Activated naive CD4-positive, alpha-beta T cell treated with anti-CD3 and anti-CD28 coated beads, Interleukin-2, amount 50 U/mL, for 72 hours (primary cell): ENCODE measurements at regions not wholly inside any gene's neighbourhood (a gene's known extent, or its start where the extent isn't known, plus 50 kb on each side); places are given as distances from the start of the nearest gene placed in this dataset.
"Not testable (repeated sequence)": the region's sequence is repeated elsewhere in the genome, so short reads cannot be mapped to it uniquely, and the experiment has no call there.

Source experiments
- ATAC-seq, 2 donors: fragments of 150-1000 bp; cut with Tn5 transposase; 2 replicates each; pipeline ENCODE4 v1.10.0; 2021; ENCODE audit warnings: mild to moderate bottlenecking in 2 of 2, moderate library complexity in 2 of 2
- DNase-seq, 2 donors: peaks; one replicate each; pipeline ENCODE4 v3.0.0; 2021 to 2022; ENCODE audit warnings: low spot score in 2 of 2
- H3K27ac Mint-ChIP-seq, 2 donors: one replicate each; pipeline ENCODE4 v1.8.0; 2022; ENCODE audit warnings: mild to moderate bottlenecking in 2 of 2, mixed read lengths in 2 of 2
- H3K36me3 Mint-ChIP-seq, 2 donors: one replicate each; pipeline ENCODE4 v1.8.0; 2022; ENCODE audit warnings: mixed read lengths in 2 of 2
- H3K9me3 Mint-ChIP-seq, 2 donors: one replicate each; pipeline ENCODE4 v1.8.0; 2022; ENCODE audit warnings: mixed read lengths in 2 of 2

DNA sequence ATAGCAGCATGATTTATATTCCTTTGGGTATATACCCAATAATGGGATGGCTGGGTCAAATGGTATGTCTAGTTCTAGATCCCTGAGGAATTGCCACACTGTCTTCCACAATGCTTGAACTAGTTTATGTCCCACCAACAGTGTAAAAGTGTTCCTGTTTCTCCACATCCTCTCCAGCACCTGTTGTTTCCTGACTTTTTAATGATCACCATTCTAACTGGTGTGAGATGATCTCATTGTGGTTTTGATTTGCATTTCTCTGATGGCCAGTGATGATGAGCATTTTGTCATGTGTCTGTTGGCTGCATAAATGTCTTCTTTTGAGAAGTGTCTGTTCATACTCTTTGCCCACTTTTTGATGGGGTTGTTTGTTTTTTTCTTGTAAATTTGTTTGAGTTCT is 54.0 kb upstream of the GPR89A start:
- ATAC-seq, H3K27ac Mint-ChIP-seq: not testable (repeated sequence)

GRCh38 chr1:145545055-145545454 is 62.7 kb upstream of the GPR89A start:
- Mint-ChIP-seq H3K27ac (no peak overlapping the region), H3K9me3 (no peaks in the 10 kb centered on the region), H3K36me3 (no peaks in the 10 kb centered on the region)
- DNase-seq (no peak), ATAC-seq (no peak)

More for the DNA sequence above, 54.0 kb upstream of the GPR89A start:
- not testable (repeated sequence) for DNase-seq, H3K9me3 Mint-ChIP-seq
- peaks cover 0 to 13% of the 10 kb centered on the region in 2 donors for H3K36me3 Mint-ChIP-seq

GRCh38 chr1:145541685-145542084 is 66.1 kb upstream of the GPR89A start:
- H3K27ac Mint-ChIP-seq, H3K36me3 Mint-ChIP-seq, H3K9me3 Mint-ChIP-seq, DNase-seq, ATAC-seq: not testable (repeated sequence)

DNA sequence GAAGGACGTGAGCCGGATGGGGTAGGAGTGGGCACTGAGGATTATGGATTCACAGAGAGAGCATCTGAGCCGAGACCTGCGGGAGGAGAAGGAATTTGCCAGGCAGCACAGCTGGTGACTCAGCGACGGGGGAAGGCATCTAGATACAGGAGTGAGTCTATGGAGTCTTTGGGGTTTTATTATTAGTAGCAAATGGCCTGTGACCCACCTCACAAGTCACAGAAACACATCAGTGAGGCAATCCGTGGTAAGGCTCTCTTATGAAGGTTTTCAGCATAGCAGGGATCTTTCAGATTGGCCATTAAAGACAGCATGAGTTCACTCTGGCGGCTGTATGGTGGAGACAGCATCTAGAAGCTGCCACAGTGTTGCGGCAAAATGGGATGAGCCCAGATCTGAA is 66.5 kb upstream of the GPR89A start:
- H3K27ac Mint-ChIP-seq, H3K36me3 Mint-ChIP-seq: not testable (repeated sequence)

GRCh38 chr1:145538118-145538882 is 69.5 kb upstream of the GPR89A start:
- H3K27ac Mint-ChIP-seq, DNase-seq, H3K9me3 Mint-ChIP-seq, ATAC-seq, H3K36me3 Mint-ChIP-seq: not testable (repeated sequence)

More for the DNA sequence above, 66.5 kb upstream of the GPR89A start:
- DNase-seq, H3K9me3 Mint-ChIP-seq, ATAC-seq: not testable (repeated sequence)

DNA sequence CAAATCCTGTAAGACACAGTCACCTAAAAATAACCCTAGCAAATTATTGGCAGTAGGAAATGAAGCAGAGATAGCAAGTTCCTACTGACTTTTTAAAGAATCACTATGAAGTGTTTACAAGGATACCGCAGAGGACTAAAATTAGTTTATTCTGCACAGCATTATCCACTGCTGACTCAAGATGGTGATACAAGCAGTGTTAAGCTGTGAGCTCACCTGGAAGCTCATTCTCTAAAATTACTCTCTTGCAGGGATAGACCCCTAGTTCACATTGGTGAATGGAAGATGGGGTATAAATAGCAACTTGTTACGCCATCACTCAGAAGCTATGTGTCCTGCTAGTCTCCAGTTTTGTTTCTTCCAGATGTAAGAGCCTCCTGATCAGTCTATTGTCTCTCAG is 70.8 kb upstream of the GPR89A start:
- H3K9me3 Mint-ChIP-seq, H3K36me3 Mint-ChIP-seq, DNase-seq, H3K27ac Mint-ChIP-seq, ATAC-seq: not testable (repeated sequence)

DNA sequence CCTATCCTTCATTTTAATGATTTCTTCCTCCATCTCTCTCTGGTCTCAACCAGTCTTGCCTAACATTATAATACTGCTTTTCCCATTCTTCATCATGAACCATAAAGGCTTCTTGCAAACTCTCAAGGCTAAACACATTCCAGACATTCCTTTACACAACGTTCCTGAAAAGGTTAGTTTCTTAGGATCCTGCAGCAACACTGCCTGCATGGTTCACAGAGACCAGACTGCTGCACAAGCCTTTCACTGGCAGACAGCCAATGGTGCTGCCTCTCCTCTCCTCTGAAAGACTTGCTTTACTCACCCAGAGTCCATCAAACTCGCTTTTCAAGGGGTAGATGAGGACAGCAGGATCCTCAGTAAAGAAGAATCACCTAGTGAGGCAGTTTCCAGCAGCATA is 72.3 kb upstream of the GPR89A start:
- not testable (repeated sequence) for H3K9me3 Mint-ChIP-seq, ATAC-seq, H3K27ac Mint-ChIP-seq, H3K36me3 Mint-ChIP-seq, DNase-seq

DNA sequence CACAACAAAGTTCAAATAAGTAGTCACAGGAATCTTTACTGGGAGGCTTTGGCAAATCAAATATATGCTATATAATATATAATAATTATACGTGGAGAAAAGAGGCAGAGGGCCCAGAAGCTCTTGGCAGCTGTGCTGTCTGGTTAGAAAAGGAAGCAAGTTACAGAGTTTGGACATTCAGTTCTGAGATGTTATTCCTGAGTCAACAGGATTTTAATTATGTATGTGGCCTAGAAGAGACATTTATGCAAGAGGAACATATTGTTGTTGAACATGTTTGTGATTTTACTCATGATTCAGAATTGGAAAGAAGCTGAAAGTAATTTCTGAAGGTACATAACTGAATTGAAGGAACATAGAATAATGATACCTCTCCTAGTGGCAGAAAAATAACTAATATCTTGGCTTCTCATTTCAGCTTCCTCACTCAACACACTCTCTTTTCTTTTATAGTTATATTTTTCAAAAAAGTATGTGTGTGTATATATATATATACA is 79.7 kb upstream of the GPR89A start:
- not testable (repeated sequence) for H3K9me3 Mint-ChIP-seq, H3K27ac Mint-ChIP-seq

DNA sequence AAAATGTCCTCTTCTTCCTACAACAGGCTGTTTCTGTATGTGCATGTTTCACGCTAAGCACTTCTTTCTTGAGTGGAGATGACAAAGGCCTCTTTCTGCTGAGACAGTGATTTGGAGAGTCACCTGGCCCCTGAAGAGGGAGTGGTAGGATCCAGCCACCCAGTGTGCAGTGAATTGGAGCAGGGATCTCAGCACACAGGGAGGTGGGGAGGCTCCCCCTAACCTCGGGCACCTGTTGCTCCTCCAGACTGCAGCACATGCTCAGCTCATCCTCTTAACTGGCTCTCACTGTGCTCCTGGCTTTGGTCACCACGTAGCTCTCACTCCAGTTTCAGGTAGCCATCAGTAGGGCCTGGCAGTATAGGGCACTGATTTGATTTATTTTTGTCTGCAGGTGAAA is 87.6 kb upstream of the GPR89A start:
- H3K27ac Mint-ChIP-seq, H3K9me3 Mint-ChIP-seq, ATAC-seq, H3K36me3 Mint-ChIP-seq, DNase-seq: not testable (repeated sequence)

More for the DNA sequence above, 79.7 kb upstream of the GPR89A start:
- not testable (repeated sequence) for ATAC-seq, DNase-seq, H3K36me3 Mint-ChIP-seq

GRCh38 chr1:145519302-145519701 is 88.5 kb upstream of the GPR89A start:
- ATAC-seq, H3K9me3 Mint-ChIP-seq, H3K27ac Mint-ChIP-seq, DNase-seq, H3K36me3 Mint-ChIP-seq: not testable (repeated sequence)

GRCh38 chr1:145513017-145513416 is 87.6 kb upstream of the NBPF20 start:
- H3K9me3 Mint-ChIP-seq, H3K27ac Mint-ChIP-seq, H3K36me3 Mint-ChIP-seq, ATAC-seq, DNase-seq: not testable (repeated sequence)

DNA sequence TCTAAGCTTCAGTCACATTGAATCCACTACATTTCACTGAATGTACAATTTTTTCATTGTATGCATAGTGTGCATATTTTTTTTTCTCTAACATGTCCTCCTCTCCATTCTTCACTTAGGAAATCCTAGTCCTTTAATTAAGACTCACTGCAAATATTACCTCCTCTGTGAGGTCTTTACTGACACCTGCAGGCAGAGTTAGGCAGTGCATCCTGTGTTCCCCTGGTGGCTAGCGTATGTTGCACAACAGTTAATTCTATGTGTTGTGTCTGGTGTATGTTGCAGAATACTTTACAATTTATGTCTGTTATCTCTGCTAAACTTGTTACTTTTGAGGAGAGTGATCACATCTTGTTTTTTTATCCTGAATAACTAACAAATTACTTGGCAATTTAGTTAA is 82.7 kb upstream of the NBPF20 start:
- not testable (repeated sequence) for DNase-seq, H3K36me3 Mint-ChIP-seq, H3K27ac Mint-ChIP-seq, H3K9me3 Mint-ChIP-seq
- peak; percentile 56 to 70 for ATAC-seq

DNA sequence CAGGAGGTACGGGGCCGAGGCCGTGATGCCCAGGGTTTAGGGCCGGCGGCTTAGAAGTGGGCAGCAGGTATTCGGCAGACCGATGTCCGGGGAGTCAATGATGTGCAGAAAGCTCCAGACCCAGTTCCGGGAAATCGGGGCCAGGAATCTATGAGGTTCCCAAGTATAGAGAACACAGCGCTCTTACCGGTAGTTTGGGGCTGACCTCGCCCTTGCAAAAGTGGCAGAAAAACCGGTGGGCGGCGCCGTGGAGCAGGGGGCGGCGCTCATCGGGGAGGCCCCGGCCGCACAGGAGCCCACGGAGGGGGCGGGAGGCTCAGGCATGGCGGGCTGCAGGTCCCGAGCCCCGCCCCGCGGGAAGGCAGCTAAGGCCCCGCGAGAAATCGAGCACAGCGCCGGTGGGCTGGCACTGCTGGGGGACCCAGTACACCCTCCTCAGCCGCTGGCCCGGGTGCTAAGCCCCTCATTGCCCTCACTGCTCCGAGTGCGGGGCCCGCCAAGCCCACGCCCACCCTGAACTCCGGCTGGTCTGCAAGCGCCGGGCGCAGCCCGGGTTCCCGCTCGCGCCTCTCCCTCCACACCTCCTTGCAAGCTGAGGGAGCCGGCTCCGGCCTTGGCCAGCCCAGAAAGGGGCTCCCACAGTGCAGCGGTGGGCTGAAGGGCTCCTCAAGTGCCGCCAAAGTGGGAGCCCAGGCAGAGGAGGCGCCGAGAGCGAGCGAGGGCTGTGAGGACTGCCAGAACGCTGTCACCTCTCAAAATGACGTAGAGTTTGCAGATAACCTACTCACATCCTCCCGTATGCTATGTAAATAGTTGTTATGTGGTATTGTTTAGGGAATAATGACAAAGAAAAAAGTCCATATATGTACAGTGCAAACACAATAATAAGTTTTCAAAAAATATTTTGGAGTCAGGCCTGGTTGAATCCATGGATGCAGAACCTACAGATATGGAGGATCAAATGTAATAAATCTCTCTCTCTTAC is 80.6 kb upstream of the NBPF20 start:
- ATAC-seq: peak; percentile 58 to 60
- not testable (repeated sequence) for H3K27ac Mint-ChIP-seq, H3K36me3 Mint-ChIP-seq, DNase-seq, H3K9me3 Mint-ChIP-seq

DNA sequence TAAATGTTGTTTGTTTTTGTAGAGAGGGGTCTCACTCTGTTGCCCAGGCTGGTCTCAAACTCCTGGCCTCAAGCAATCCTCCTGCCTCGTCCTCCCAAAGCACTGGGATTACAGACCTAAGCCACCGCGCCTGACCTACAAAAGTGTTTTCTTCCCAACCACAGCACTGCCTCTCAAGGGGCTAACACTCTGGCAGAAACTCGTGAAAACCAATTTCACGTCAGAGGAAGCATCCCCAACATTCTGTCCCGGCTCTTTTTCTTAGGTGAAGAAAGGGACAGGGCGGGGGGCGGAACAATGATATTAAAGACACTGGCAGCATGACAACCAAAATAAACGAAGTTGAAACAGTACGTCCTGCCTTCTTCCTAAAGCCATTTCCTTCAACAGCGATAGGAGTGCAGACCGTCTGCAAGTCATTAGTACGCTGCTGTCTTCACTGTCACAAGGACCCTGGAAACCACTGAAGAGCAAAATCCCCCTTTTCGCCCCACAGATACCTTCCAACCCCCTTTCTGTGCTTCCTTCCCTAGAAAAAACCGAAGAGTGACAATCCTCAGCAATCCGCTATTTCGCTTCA is 79.5 kb upstream of the NBPF20 start:
- H3K27ac Mint-ChIP-seq, H3K36me3 Mint-ChIP-seq, DNase-seq, H3K9me3 Mint-ChIP-seq: not testable (repeated sequence)
- peak; percentile 5 to 34 for ATAC-seq

DNA sequence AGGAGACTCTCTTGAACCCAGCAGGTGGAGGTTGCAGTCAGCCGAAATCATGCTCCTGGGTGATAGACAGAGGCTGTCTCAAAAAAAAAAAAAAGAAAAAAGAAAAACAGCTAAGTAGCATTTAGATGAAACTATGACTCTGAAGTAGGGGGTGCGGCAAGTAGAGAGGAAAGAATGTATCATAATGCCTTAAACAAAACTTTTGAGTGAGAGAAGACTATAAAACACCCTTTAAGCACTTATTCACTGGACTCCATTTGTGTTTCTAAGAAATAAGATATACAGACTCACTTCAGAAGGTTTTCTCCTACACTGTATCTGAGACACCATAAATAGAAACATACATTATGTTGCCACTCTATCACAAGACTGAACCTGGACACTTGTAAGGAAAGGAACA is 78.9 kb upstream of the NBPF20 start:
- not testable (repeated sequence) for H3K9me3 Mint-ChIP-seq, H3K36me3 Mint-ChIP-seq, H3K27ac Mint-ChIP-seq, DNase-seq
- peak; percentile 45 to 67 for ATAC-seq

DNA sequence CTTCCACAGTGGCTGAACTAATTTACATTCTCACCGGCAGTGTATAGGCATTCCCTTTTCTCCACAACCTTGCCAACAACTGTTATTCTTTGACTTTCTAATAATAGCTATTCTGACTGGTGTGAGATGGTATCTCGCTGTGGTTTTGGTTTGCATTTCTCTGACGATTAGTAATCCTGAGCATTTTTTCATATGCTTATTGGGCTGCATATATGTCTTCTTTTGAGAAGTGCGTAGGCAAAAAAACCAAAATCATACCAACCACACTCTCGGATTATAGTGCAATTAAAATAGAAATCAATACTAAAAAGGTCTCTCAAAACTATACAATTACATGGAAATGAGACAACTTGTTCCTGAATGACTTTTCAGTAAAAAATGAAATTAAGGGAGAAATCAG is 74.8 kb upstream of the NBPF20 start:
- H3K27ac Mint-ChIP-seq, DNase-seq, H3K9me3 Mint-ChIP-seq, H3K36me3 Mint-ChIP-seq: not testable (repeated sequence)
- ATAC-seq: peak; percentile 61 to 78
